HL-60 (cell line): ENCODE measurements at regions not wholly inside any gene's neighbourhood (a gene's known extent, or its start where the extent isn't known, plus 50 kb on each side); places are given as distances from the start of the nearest gene placed in this dataset.

Experiments
- TF ChIP-seq, protein P1 (sequence below): IDR thresholded peaks from 2 replicates; pipeline ENCODE4 v1.6.1; 2012; ENCODE audit warnings: low read depth; ENCODE audit not compliant: insufficient replicate concordance
- TF ChIP-seq, protein P2 (sequence below): IDR thresholded peaks from one replicate; pipeline ENCODE4 v1.5.1; 2011; ENCODE audit warnings: low read length, control low read depth, inconsistent platforms; ENCODE audit not compliant: insufficient read depth

DNA sequence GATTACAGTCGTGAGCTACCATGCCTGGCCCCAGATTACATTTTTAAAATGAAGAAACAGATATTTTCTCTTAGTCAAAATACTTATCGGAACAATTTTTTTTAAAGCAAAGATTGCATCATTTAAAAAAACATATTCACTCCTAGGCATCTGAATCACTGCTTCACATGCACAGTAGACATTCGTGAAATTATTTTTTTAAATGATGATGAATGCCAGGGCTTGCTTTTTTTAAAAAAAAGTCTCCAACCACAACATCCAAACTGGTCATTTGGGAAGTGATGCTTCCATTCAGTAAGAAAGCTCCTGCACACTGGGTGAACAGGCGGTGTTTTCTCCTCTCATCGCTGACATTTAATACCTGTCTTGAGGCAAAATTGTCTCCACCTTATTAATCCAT lies 223.0 kb upstream of the DMRT1 start:
- TF ChIP-seq, protein P1, sequence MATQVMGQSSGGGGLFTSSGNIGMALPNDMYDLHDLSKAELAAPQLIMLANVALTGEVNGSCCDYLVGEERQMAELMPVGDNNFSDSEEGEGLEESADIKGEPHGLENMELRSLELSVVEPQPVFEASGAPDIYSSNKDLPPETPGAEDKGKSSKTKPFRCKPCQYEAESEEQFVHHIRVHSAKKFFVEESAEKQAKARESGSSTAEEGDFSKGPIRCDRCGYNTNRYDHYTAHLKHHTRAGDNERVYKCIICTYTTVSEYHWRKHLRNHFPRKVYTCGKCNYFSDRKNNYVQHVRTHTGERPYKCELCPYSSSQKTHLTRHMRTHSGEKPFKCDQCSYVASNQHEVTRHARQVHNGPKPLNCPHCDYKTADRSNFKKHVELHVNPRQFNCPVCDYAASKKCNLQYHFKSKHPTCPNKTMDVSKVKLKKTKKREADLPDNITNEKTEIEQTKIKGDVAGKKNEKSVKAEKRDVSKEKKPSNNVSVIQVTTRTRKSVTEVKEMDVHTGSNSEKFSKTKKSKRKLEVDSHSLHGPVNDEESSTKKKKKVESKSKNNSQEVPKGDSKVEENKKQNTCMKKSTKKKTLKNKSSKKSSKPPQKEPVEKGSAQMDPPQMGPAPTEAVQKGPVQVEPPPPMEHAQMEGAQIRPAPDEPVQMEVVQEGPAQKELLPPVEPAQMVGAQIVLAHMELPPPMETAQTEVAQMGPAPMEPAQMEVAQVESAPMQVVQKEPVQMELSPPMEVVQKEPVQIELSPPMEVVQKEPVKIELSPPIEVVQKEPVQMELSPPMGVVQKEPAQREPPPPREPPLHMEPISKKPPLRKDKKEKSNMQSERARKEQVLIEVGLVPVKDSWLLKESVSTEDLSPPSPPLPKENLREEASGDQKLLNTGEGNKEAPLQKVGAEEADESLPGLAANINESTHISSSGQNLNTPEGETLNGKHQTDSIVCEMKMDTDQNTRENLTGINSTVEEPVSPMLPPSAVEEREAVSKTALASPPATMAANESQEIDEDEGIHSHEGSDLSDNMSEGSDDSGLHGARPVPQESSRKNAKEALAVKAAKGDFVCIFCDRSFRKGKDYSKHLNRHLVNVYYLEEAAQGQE: no peak
- TF ChIP-seq, protein P2, sequence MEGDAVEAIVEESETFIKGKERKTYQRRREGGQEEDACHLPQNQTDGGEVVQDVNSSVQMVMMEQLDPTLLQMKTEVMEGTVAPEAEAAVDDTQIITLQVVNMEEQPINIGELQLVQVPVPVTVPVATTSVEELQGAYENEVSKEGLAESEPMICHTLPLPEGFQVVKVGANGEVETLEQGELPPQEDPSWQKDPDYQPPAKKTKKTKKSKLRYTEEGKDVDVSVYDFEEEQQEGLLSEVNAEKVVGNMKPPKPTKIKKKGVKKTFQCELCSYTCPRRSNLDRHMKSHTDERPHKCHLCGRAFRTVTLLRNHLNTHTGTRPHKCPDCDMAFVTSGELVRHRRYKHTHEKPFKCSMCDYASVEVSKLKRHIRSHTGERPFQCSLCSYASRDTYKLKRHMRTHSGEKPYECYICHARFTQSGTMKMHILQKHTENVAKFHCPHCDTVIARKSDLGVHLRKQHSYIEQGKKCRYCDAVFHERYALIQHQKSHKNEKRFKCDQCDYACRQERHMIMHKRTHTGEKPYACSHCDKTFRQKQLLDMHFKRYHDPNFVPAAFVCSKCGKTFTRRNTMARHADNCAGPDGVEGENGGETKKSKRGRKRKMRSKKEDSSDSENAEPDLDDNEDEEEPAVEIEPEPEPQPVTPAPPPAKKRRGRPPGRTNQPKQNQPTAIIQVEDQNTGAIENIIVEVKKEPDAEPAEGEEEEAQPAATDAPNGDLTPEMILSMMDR: no peak
